Erythroblast (primary cell): ENCODE measurements at regions not wholly inside any gene's neighbourhood (a gene's known extent, or its start where the extent isn't known, plus 50 kb on each side); places are given as distances from the start of the nearest gene placed in this dataset.

ENCODE experiments used
- GATA1 ChIP-seq: IDR thresholded peaks from 2 replicates; pipeline ENCODE4 v1.6.1; 2011; ENCODE audit warnings: low read depth, mild to moderate bottlenecking, control low read depth, low read length, moderate library complexity
- POLR2A ChIP-seq: IDR thresholded peaks from 2 replicates; pipeline ENCODE4 v1.6.1; 2011; ENCODE audit warnings: mild to moderate bottlenecking, low read length

DNA sequence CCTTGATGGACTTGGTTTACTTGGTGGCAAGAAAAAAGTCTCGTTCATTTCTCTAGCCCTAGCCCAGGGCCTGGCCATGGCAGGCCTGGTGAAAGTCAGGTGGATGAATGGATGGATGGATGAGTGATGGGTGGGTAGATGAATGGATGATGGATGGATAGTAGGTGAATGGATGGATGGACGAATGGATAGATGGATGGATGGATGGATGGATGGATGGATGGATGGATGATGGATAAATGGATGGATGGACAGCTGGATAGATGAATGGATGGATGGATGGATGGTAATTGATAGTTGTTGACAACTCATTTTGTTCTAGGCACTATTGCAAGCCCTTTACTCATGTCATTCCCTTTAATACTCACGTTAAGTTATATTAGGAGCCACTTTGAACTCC is 86.1 kb upstream of the ANO1 start:
- TF ChIP-seq POLR2A = no peak
- TF ChIP-seq GATA1 = no peak
